HG03064 (cell line): ENCODE measurements at regions not wholly inside any gene's neighbourhood (a gene's known extent, or its start where the extent isn't known, plus 50 kb on each side); places are given as distances from the start of the nearest gene placed in this dataset.
"Not testable (repeated sequence)": the region's sequence is repeated elsewhere in the genome, so short reads cannot be mapped to it uniquely, and the experiment has no call there.

Experiments used
- ATAC-seq: cut with Tn5 transposase; IDR thresholded peaks from one replicate; pipeline ENCODE4 v1.9.1; 2021; ENCODE audit warnings: low read depth; ENCODE audit not compliant: unreplicated experiment

DNA sequence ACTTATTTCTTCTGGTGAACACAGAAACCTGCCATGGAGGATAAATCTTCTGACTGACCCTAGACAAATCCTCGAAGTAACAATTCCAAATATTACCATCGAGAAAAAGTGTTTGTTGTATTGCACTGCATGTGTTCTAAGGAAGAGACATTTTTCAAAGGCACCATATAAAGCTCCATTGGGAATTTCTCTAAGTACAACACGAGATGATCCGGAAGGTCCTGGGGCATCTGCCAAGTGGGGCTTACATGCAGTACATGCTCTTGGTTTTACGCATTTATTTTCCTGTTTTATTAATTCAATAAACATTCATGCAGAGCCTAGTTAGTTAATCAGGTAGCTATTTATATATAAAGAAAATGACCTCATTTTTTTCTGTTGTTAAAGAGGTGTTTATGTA, 692.0 kb upstream of the IGFBP3 start:
- ATAC-seq, result no peak

DNA sequence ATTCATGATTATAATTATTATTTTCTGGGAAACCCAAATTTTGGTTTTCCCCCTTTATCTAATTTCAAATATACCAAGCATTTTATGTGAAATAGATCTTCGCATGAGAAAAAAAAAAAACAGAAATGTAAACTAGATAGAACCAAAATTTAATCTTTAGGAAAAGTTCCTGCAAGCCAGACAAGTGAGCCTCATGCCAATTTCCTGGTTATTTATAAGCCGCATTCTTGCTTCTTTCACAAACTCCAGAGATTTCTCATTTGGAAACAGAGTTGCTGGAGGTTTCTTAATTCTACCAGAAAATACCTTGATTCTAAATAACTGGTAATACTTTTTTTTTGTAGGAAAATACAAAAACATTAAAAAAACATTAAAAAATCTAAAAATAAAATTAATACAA, 690.4 kb upstream of the IGFBP3 start:
- no peak for ATAC-seq

DNA sequence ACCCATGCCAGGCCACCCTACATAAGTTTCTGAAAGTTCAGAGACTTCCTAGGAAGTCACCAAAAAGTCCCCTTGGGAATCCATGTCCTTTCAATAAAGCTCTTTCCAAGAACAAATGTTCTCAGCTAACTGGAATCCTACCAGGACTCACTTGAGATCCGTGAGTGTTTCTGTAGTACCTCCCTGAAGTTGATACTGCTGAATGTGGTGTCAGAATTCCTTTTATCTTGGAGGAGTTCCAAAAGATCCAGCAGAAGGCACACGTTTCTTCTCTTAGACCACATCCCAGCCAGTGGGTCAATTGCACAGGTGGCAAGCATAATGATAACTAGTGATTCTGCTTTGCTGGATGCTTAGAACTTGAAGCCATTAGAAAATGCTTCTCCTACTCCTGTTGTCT, 689.7 kb upstream of the IGFBP3 start:
- ATAC-seq, result no peak

DNA sequence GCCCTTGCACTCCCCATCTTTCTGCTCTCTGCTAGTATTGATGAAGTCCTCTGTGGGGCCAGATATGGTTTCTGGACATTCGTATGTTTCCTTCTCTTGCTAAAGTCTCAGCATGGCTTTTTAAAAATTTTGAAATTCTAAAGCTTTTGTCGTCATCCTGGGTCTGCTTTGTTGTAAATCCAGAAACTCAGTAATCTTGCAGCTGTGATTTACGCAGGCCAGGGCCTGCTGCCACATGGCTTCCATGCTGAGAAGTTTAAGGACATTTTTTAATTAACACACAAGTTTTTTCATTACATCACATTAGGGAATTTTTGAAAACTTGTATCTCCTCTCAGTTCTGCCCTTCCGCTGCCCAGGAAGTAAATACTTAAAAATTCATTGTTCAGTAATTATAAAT, 686.1 kb upstream of the IGFBP3 start:
- no peak for ATAC-seq

DNA sequence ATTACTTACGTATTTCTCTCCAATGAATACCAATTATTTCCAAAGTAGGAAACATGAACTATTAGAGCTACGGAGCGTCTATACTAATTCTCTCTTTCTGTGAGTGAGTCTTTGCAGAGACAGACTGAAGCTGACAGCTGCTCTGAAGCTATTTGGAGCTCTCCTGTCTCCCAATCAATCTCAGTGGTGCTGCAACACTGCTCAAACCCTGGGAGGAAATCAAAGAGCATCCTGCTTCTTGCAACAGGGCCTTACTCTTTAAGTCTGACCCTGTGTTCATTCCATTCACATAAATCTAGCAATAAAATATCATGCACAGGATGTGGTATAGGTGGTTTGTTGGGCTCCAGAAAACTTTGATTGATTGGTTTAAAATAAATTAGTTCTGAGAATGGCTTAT, 685.7 kb upstream of the IGFBP3 start:
- no peak for ATAC-seq

DNA sequence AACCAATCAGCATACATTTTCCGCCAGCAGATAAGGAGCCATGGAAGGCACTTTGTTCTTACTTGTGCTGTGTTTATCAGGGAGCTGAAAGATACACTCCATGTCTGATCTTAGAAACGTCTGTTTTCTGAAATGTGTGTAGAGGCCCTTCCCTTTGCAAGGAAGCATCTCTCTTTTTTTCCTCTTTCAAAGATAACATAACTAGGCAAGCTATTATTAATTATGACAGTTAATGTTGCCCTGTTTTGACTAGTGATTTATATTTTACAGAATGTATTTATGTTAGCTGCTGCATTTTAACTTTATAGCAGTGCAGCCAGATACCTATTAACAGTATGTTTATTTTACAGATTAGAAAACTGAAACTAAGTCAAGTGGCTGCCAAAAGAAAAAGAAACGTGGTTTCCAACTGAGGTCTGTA, 683.2 kb upstream of the IGFBP3 start:
- no peak for ATAC-seq

DNA sequence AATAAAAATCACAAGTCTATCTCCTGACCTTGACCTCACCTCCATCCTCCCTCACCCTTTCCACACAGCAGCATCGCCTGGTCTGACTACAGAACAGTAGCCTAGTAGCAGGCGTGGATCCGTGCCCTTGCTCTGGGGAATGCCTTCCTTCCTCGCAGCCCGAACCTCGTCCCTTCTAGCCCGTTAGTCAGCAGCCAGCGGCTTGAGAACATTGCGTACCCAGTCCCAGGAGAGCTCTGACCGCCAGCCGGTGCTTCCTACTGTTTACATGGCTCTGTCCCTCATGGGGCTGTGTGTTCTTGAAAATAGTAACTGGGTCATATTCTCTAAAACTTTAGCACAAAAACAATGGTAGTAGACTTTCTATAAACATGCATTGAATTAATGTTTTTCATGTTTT, 682.7 kb upstream of the IGFBP3 start:
- no peak for ATAC-seq

DNA sequence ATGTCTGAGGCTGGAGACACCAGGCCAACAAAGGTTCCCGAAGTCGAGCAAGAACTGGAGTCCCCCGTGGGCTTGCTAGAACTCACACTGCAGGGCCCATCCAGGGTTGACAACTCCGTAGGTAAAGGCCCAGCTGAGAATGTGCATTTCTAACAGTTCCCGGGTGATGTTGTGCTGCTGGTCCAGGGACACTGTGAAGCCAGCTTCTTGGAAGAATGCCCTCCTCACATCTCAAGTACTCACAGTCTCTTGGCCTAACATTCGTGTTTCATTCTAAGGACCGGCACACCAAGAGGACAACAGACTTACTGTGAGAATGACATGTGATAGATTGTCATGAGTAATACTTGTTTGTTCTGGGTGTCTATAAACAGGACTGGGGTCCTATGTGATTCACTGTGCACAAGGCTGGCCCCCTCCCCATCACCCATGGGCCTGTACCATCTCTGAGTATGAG, 682.3 kb upstream of the IGFBP3 start:
- ATAC-seq, result no peak

DNA sequence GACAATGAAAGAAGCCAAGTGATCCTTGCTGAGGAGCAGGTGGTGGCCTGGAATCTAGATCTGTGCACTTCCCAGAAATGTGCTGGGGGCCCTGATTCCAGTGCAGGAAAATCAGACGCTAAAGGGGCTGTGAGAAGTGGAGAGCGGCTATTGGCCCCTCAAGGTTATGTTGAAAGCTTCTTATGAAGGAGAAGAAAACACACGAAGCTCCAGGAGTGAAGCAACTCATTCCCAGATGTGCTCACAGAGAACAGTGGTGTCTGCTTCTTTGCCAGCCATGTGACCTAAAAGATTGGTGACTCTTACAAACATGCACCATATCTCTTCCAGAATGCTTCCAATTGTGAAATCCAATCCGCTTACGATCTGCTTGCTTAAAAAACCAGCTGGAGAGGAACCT, 679.3 kb upstream of the IGFBP3 start:
- ATAC-seq, result no peak

DNA sequence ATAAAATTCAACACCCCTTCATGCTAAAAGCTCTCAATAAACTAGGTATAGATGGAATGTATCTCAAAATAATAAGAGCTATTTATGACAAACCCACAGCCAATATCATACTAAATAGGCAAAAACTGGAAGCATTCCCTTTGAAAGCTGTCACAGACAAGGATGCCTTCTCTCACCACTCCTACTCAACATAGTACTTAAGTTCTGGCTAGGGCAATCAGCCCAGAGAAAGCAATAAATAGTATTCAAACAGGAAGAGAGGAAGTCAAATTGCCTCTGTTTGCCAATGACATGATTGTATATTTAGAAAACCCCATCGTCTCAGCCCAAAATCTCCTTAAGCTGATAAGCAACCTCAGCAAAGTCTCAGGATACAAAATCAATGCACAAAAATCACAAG, 673.8 kb upstream of the IGFBP3 start:
- ATAC-seq, result not testable (repeated sequence)

DNA sequence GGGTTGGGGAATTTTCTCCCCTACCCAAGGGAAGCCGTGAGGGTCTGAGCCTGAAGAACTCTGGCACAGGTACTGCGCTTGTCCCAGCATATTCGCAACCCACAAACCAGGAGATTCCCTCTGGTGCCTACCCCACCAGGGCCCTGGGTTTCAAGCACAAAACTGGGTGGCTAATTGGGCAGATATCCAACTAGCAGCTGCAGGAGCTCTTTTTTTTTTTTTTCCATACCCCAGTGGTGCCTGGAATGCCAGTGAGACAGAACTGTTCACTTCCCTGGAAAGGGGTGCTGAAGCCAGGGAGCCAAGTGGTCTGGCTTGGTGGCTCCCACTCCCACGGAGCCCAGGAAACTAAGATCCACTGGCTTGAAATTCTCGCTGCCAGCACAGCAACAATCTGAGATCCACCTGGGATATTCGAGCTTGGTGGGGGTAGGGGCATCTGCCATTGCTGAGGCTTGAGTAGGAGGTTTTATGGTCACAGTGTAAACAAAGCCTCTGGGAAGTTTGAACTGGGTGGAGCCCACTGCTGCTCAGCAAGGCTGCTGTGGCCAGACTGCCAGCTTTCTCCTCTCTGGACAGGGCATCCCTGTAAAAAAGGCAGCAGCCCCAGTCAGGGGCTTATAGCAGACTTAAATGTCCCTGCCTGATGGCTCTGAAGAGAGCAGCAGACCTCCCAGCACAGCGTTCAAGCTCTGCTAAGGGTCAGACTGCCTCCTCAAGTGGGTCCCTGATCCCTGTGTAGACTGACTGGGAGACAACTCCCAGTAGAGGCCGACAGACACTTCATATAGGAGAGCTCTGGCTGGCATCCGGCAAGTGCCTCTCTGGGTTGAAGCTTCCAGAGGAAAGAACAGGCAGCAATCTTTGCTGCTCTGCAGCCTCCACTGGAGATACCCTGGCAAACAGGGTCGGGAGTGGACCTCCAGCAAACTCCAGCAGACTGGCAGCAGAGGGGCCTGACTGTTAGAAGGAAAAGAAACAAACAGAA, 670.1 kb upstream of the IGFBP3 start:
- not testable (repeated sequence) for ATAC-seq

DNA sequence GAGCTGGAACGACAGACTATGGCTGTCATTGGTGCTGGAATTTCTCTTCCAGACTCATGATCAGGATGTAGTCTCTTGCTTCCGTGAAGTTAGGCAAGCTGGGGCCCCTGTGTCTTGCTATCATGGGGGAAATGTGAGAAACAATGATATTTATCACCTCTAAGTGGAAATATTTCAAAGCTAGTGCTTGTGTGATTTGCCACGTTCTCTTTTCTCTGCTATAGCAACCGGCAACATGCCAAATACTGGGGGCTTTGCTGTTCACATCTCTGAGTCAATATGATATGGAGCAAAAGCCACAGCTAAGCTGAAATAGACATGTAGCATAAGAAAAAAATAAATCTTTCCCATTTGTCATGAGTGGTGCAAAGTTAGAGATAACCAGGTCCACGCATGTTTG, 668.2 kb upstream of the IGFBP3 start:
- no peak for ATAC-seq

DNA sequence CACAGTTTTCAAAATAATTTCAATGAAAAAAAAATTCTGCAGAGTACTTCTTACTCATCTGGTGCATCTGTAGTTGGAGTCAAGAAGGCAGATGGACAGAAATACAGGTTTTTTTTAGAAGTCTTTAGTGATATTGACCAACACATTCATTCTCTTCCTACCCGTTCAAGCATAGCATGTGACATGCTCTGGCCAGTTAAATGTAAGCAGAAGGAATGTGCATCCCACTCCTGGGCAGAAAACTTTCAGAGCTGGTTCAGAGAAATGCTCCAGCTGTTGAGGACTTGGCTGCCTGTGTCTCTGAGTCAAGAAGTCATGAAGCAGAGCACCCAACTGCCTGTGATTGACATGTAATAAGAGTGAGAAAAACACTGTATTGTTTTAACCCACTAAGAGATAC, 665.3 kb upstream of the IGFBP3 start:
- no peak for ATAC-seq

DNA sequence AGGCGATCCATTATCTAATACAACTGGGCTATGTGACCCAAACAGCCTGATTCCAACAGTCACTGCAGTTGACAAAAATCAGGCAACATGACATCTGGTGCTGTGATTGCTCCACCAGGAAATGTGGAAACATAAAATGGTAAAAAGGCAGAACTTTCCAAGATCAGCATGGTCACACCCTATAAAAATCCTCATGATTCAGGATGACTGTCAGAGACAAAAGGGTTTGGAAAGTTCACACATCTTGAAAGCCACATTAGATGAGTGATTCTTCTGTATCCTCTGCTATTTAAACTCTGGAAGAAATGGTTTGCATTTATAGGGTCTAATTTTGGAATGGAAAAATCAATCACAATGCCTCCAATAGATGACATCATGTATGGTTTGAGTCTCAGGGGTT, 662.6 kb upstream of the IGFBP3 start:
- no peak for ATAC-seq

DNA sequence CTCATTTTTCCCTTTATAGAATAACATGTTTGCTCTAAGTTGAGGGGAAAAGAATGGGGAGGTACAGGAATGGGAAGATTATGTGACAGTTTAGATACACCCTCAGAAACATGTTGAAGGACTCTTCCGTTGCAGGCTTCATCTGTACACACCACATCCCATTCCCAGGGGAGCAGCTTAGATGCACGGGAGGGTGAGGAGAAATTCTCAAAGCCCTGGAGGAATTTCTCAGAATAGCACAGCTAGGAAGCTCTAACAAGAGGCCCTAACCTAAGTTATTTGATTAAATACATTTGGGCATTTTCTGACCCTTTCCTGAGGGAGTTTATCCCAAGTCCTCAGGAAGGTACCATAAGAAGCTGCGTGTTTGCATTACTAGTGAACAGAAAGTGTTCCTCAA, 660.2 kb upstream of the IGFBP3 start:
- no peak for ATAC-seq

DNA sequence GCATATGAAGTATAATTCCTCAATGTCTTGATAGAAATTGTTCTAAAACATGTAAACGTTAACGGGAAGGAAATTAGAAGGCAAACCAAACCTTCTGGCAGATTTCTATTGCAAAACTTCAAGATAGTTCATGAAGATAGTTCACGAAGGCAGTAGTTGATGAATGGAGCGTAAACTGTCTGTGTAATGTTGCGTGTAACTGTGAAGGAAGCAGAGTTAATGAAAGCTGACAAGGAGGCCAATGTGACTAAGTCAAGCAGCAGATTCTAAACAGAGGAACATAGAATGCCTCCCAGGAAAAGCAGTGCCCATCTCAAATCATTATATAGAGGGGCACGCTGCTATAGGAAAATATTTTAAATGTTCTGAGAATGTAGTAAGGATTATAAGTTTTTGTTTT, 659.7 kb upstream of the IGFBP3 start:
- ATAC-seq, result no peak

DNA sequence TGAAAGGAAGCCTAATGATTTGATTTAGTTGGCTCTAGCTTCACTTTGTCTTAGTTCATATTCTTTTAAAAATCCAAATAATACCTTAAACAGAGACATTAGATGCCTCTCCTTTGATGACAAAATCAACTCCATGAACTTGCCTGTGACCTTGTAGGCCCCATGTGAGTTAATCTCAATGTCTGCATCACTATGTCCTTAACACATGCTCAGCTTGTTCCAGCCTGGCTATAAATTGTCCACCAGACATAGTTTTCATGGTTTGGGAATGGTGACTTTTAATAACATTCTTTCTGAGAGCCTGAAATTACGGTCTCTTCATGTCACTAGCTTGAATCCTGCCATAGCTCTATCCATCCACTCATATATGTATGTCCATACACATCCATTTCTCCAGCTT, 656.3 kb upstream of the IGFBP3 start:
- no peak for ATAC-seq

DNA sequence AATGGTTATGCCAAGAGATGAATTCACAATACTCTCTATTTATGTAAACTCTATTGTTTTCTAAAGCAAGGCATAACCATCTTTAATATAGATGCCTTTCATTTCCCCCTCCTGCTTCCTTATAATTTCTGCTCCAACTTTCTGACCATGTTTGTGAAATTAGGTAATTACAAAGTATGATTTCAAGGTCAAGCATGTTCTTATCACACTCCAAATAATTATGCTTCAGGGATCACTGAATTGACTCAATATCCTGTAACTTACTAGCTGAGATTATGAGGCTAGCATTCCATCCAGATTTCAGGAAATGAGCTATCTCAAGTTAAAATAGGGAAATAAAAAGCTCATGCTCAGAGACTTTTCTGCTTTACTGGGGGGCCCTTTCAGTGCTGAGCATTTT, 655.9 kb upstream of the IGFBP3 start:
- no peak for ATAC-seq

DNA sequence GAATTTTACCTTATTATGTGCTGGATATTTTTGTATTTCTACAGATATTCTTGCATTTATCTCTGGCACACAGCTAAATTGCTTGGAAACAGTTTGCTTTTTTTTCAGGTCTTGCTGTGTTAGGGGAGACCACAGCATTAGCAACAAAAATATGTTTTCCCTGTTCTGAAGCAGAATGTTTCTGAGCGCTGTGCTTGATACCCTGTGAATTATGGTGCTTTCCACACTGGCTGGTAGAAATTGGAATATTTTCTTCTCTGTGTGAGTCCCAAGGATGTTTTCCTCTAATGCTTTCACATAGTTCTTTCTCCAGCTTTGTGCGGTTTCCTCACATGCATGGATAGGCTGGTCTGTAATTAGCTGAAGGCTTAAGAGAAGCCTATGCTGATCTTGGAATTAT, 651.6 kb upstream of the IGFBP3 start:
- ATAC-seq, result no peak

DNA sequence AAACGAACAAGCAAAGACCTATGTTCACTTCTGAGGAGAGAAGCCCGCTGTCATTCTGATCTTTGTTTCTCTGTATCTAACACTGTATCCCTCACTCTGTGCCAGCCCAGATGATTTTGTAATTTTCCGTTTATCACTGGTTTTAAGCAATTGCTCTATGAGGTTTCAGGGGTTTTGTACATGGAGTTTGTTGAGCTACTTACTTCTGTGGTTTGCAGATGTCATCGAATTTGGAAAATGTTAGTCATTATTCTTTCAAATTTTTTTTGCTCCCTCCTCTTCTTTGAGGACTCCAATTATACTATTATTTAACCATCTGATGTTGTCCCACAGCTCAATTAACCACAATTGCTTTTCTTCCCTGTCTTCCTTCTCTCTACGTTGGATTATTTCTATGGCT, 650.9 kb upstream of the IGFBP3 start:
- ATAC-seq, result no peak

DNA sequence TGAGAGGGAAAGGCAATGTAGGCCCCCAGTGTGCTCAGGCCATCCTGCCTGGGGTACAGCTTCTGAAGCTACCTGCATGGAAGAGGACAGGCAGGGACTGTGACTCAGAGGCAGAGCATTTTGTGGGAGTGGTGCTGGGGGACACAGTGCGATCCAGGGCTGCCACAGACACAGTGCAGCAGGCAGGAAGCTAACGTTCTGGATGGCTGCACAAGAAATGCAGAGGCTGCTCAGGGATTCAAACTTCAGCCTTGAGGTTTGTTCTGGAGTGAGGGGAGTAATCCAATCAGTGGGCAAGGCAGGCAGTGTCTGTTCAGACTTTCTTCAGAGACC, 648.0 kb upstream of the IGFBP3 start:
- ATAC-seq, result no peak

DNA sequence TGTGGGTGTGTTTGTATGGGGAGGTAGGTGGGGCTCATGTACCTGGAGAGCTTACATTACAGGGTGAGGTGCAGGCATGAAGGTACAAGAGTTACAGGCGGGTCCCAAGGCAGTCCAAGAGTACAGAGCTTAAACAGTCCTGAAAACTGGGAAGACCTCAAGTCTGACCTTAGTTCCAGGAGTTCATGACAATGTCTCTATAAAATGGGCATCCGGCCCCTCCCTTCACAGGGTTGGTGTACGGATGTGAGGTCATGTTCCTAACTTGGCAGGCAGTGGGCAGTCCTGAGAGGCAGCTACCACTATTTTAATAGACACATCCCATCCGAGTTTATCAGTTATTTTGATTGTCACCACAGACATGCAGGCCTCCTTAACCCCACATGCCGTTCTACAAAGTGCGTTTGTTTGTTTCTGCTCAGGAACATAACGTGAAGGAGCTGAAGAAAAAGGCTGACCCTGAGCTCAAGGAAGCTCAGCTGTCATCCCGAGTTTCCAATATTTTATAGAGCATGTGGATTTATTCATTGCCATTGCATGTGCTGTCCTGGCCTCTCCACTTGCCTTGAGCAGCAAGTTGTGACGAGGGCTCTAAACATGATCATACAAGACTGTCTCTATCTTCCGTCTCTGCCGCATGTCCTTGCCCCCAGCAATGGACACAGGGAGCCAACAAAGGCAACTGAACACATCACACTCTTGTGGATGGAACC, 647.5 kb upstream of the IGFBP3 start:
- no peak for ATAC-seq
